ENCODE measurements at regions not wholly inside any gene's neighbourhood (a gene's known extent, or its start where the extent isn't known, plus 50 kb on each side); places are given as distances from the start of the nearest gene placed in this dataset.

DNA sequence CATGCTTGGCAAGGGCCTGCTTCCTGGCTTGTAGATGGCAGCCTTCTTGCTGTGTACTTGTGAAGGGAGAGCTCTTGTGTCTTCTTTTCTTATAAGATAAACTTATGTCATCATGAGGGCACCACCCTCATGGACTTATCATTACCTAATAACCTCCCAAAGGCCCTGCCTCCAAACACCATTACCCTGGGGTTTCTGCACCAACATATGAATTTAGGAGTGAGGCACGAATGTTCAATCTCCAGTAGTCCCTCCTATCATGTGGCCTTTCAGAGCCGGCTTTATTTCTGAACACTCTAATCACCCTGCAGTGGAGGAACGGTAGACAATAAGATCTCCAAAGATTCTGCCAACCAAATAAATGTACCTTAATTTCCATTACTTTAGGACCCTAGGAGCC, 144.3 kb downstream of the ABCC12 start:
- Mint-ChIP-seq H3K4me1 (no peaks in the 10 kb centered on the region), H3K27me3 (ENCODE audit: low read depth in 3 of 3) (peaks cover 0 to 5% (median 1%) of the 10 kb centered on the region in 3 donors), H3K4me3 (no peak overlapping the region), H3K27ac (no peak overlapping the region), H3K36me3 (no peaks in the 10 kb centered on the region), H3K9me3 (peaks cover 0 to 4% (median 2%) of the 10 kb centered on the region in 6 donors)
- no peak for DNase-seq

GRCh38 chr16:48008011-48008525, 147.7 kb downstream of the ABCC12 start:
- Mint-ChIP-seq H3K4me1 (no peaks in the 10 kb centered on the region), H3K9me3 (peaks cover 0 to 6% (median 0%) of the 10 kb centered on the region in 6 donors), H3K27me3 (ENCODE audit: low read depth in 3 of 3) (peaks cover 0 to 5% (median 1%) of the 10 kb centered on the region in 3 donors), H3K27ac (no peak overlapping the region), H3K36me3 (no peaks in the 10 kb centered on the region), H3K4me3 (no peak overlapping the region)
- no peak for DNase-seq

- Mint-ChIP-seq H3K36me3 (no peaks in the 10 kb centered on the region), H3K27ac (no peak overlapping the region), H3K4me3 (no peak overlapping the region), H3K4me1 (no peaks in the 10 kb centered on the region), H3K27me3 (ENCODE audit: low read depth in 3 of 3) (peaks cover 0 to 1% (median 1%) of the 10 kb centered on the region in 3 donors), H3K9me3 (peaks cover 0 to 6% (median 1%) of the 10 kb centered on the region in 6 donors)
- no peak for DNase-seq
Measured at GRCh38 chr16:48004141-48004695, 151.6 kb downstream of the ABCC12 start.

GRCh38 chr16:48003206-48003907, 152.4 kb downstream of the ABCC12 start:
- Mint-ChIP-seq H3K36me3 (no peaks in the 10 kb centered on the region), H3K27me3 (ENCODE audit: low read depth in 3 of 3) (peaks cover 0 to 1% (median 0%) of the 10 kb centered on the region in 3 donors), H3K27ac (no peak overlapping the region), H3K4me1 (no peaks in the 10 kb centered on the region), H3K4me3 (no peak overlapping the region), H3K9me3 (peaks cover 0 to 6% (median 1%) of the 10 kb centered on the region in 6 donors)
- DNase-seq, result no peak

GRCh38 chr16:48001324-48001895, 154.4 kb downstream of the ABCC12 start:
- Mint-ChIP-seq H3K27me3 (ENCODE audit: low read depth in 3 of 3) (peaks cover 0 to 1% (median 0%) of the 10 kb centered on the region in 3 donors), H3K27ac (no peak overlapping the region), H3K9me3 (peaks cover 0 to 6% (median 3%) of the 10 kb centered on the region in 6 donors), H3K4me1 (no peaks in the 10 kb centered on the region), H3K4me3 (no peak overlapping the region), H3K36me3 (no peaks in the 10 kb centered on the region)
- DNase-seq, result no peak

GRCh38 chr16:48000622-48001021, 155.2 kb downstream of the ABCC12 start:
- DNase-seq, result no peak
- no peak overlapping the region for H3K4me3 Mint-ChIP-seq
- H3K4me1 Mint-ChIP-seq, result no peaks in the 10 kb centered on the region
- H3K27me3 Mint-ChIP-seq (ENCODE audit: low read depth in 3 of 3), result peaks cover 0 to 1% (median 0%) of the 10 kb centered on the region in 3 donors
- H3K9me3 Mint-ChIP-seq, result peaks cover 0 to 6% (median 2%) of the 10 kb centered on the region in 6 donors
- H3K36me3 Mint-ChIP-seq, result no peaks in the 10 kb centered on the region
- H3K27ac Mint-ChIP-seq, result no peak overlapping the region

- H3K27ac Mint-ChIP-seq, result no peak overlapping the region
- no peaks in the 10 kb centered on the region for H3K4me1 Mint-ChIP-seq
- H3K27me3 Mint-ChIP-seq (ENCODE audit: low read depth in 3 of 3), result peaks cover 0 to 1% (median 0%) of the 10 kb centered on the region in 3 donors
- DNase-seq, result no peak
- no peak overlapping the region for H3K4me3 Mint-ChIP-seq
- no peaks in the 10 kb centered on the region for H3K36me3 Mint-ChIP-seq
- peaks cover 0 to 6% (median 3%) of the 10 kb centered on the region in 6 donors for H3K9me3 Mint-ChIP-seq
Measured at GRCh38 chr16:47999595-47999994, 156.2 kb downstream of the ABCC12 start.

GRCh38 chr16:47995354-47995753, 160.4 kb downstream of the ABCC12 start:
- no peak for DNase-seq
- Mint-ChIP-seq H3K27ac (no peak overlapping the region), H3K4me1 (no peaks in the 10 kb centered on the region), H3K27me3 (ENCODE audit: low read depth in 3 of 3) (peaks cover 0 to 2% (median 2%) of the 10 kb centered on the region in 3 donors), H3K4me3 (no peak overlapping the region), H3K9me3 (peaks cover 3 to 15% (median 4%) of the 10 kb centered on the region in 6 donors), H3K36me3 (peaks cover 0 to 4% (median 0%) of the 10 kb centered on the region in 3 donors)

DNA sequence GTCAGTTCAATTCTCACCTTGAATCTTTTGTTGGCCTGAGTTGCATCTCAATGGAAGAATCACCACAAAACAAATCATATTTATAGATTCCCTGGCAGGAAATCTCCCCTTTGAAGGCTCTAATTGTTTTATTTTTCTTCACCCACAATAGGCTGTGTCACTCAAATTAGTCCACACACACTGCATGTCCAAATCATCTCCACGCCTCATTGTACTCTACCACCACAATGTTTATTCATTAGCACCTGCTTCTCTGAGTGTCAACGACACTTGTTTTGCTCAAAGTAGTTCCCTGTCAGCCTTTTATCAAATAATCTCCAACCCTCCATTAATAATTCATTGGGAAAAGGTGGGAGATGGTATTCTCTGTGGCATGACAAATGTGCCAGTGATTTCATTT, 164.3 kb downstream of the ABCC12 start:
- H3K27ac Mint-ChIP-seq, result no peak overlapping the region
- DNase-seq, result no peak
- H3K27me3 Mint-ChIP-seq (ENCODE audit: low read depth in 3 of 3), result peaks cover 0 to 2% (median 2%) of the 10 kb centered on the region in 3 donors
- peaks cover 0 to 4% (median 0%) of the 10 kb centered on the region in 3 donors for H3K36me3 Mint-ChIP-seq
- peaks cover 3 to 13% (median 4%) of the 10 kb centered on the region in 6 donors for H3K9me3 Mint-ChIP-seq
- no peaks in the 10 kb centered on the region for H3K4me1 Mint-ChIP-seq
- H3K4me3 Mint-ChIP-seq, result no peak overlapping the region

DNA sequence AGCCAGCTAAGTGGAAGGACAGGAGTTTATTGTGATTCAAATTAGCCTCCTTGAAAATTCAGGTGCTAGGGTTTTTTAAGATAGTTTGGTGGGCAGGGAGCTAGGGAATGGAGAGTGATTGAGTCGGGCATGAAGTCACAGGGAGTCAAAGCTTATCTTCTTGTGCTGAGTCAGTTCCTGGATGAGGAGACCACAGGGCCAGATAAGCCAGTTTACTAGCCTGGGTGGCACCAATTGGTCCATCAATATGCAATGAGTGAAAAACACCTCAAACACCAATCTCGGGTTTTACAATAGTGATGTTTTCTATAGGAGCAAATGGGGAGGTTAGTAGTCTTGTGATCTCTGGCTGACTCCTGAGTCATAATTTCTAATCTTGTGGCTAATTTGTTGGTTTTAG, 165.1 kb downstream of the ABCC12 start:
- H3K36me3 Mint-ChIP-seq, result peaks cover 0 to 4% (median 0%) of the 10 kb centered on the region in 3 donors
- peaks cover 0 to 2% (median 2%) of the 10 kb centered on the region in 3 donors for H3K27me3 Mint-ChIP-seq (ENCODE audit: low read depth in 3 of 3)

GRCh38 chr16:47987136-47987535, 168.7 kb downstream of the ABCC12 start:
- no peaks in the 10 kb centered on the region for H3K4me1 Mint-ChIP-seq
- peaks cover 0 to 8% (median 2%) of the 10 kb centered on the region in 6 donors for H3K9me3 Mint-ChIP-seq
- peaks cover 0 to 4% (median 0%) of the 10 kb centered on the region in 3 donors for H3K27me3 Mint-ChIP-seq (ENCODE audit: low read depth in 3 of 3)
- no peak overlapping the region for H3K4me3 Mint-ChIP-seq
- H3K27ac Mint-ChIP-seq, result no peak overlapping the region
- DNase-seq, result no peak
- H3K36me3 Mint-ChIP-seq, result no peaks in the 10 kb centered on the region

More for the DNA sequence above, 165.1 kb downstream of the ABCC12 start:
- no peak for DNase-seq
- Mint-ChIP-seq H3K9me3 (peaks cover 3 to 13% (median 4%) of the 10 kb centered on the region in 6 donors), H3K4me1 (no peaks in the 10 kb centered on the region), H3K4me3 (no peak overlapping the region), H3K27ac (no peak overlapping the region)

GRCh38 chr16:47986031-47986430, 169.8 kb downstream of the ABCC12 start:
- H3K9me3 Mint-ChIP-seq, result peaks cover 0 to 8% (median 2%) of the 10 kb centered on the region in 6 donors
- no peaks in the 10 kb centered on the region for H3K4me1 Mint-ChIP-seq
- no peak overlapping the region for H3K27ac Mint-ChIP-seq
- H3K4me3 Mint-ChIP-seq, result no peak overlapping the region
- H3K27me3 Mint-ChIP-seq (ENCODE audit: low read depth in 3 of 3), result peaks cover 0 to 4% (median 0%) of the 10 kb centered on the region in 3 donors
- DNase-seq, result no peak
- H3K36me3 Mint-ChIP-seq, result no peaks in the 10 kb centered on the region

DNA sequence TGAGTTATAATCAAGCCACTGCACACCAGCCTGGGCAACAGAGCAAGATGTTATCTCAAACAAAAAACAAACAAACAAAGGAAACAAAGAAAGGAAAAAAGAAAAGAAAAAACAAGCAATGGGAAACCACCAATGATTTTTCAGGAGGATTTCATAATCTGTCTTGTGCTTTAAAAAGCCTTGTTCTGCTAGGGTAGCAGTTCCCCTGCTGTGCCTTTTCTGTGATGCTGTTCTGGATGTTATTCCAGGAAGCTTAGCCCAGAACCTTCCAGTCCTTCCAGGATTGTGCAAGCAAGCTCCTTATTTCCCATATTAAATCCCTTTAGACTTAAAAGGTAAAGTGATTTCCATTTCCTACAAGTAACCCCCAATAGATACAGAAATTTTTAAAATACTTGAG, 171.1 kb downstream of the ABCC12 start:
- peaks cover 0 to 4% (median 0%) of the 10 kb centered on the region in 6 donors for H3K9me3 Mint-ChIP-seq
- no peaks in the 10 kb centered on the region for H3K36me3 Mint-ChIP-seq
- no peak overlapping the region for H3K4me3 Mint-ChIP-seq
- DNase-seq, result no peak
- peaks cover 0 to 4% (median 0%) of the 10 kb centered on the region in 3 donors for H3K27me3 Mint-ChIP-seq (ENCODE audit: low read depth in 3 of 3)
- no peak overlapping the region for H3K27ac Mint-ChIP-seq
- no peaks in the 10 kb centered on the region for H3K4me1 Mint-ChIP-seq

DNA sequence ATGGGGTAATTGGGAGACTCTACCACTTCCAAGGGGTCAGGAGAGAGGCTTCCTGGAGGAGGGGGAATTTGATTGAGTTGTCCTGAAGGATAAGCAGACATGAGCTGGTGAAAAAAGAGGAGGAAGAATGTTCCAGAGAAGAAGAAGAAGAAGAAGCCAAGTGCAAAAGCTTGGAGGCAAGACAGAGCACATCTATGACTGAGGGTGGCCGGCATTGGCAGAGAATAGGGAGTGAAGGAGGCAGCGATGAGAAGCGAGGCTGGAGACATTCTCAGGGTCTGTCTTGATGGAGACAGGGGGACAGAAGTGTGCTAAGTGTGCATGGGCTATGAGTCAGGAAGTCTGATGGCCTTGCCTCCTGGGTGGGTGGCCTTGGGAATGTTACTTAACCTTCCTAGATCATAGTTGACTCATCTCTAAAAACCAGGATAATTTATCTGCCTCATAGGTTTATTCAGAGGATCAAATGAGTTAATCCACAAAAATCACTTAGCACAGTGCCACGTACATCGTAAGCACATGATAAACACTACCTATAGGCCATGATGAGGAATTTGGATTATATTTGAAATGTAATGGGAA, 171.7 kb downstream of the ABCC12 start:
- DNase-seq, result no peak
- Mint-ChIP-seq H3K27me3 (ENCODE audit: low read depth in 3 of 3) (peaks cover 0 to 4% (median 0%) of the 10 kb centered on the region in 3 donors), H3K4me1 (no peaks in the 10 kb centered on the region), H3K9me3 (peaks cover 0 to 4% (median 0%) of the 10 kb centered on the region in 6 donors), H3K36me3 (no peaks in the 10 kb centered on the region), H3K4me3 (no peak overlapping the region), H3K27ac (no peak overlapping the region)

Data from immature natural killer cell (primary cell).